ENCODE measurements at regions not wholly inside any gene's neighbourhood (a gene's known extent, or its start where the extent isn't known, plus 50 kb on each side); places are given as distances from the start of the nearest gene placed in this dataset.

GRCh38 chr15:29913528-29914135, 91.4 kb upstream of the TJP1 start:
- DNase-seq, result no peak

- no peak for DNase-seq
Measured at GRCh38 chr15:29911705-29912104, 89.4 kb upstream of the TJP1 start.

GRCh38 chr15:29910068-29910467, 87.8 kb upstream of the TJP1 start:
- no peak for DNase-seq

- DNase-seq, result no peak
Measured at GRCh38 chr15:29904757-29905417, 82.6 kb upstream of the TJP1 start.

GRCh38 chr15:29903785-29904464, 81.7 kb upstream of the TJP1 start:
- DNase-seq, result no peak

GRCh38 chr15:29903028-29903427, 80.8 kb upstream of the TJP1 start:
- DNase-seq, result no peak

GRCh38 chr15:29900237-29901189, 78.2 kb upstream of the TJP1 start:
- DNase-seq, result no peak

- DNase-seq, result no peak
Measured at GRCh38 chr15:29896062-29896461, 73.8 kb upstream of the TJP1 start.

GRCh38 chr15:29891096-29891457, 68.8 kb upstream of the TJP1 start:
- no peak for DNase-seq

- DNase-seq, result no peak
Measured at GRCh38 chr15:29890336-29891095, 68.2 kb upstream of the TJP1 start.

GRCh38 chr15:29889542-29890329, 67.5 kb upstream of the TJP1 start:
- DNase-seq, result no peak

GRCh38 chr15:29888646-29889045, 66.4 kb upstream of the TJP1 start:
- peak; percentile 51 for DNase-seq

- no peak for DNase-seq
Measured at GRCh38 chr15:29887721-29888120, 65.5 kb upstream of the TJP1 start.

- DNase-seq, result no peak
Measured at GRCh38 chr15:29885183-29885582, 62.9 kb upstream of the TJP1 start.

GRCh38 chr15:29883126-29883525, 60.9 kb upstream of the TJP1 start:
- no peak for DNase-seq

- DNase-seq, result no peak
Measured at GRCh38 chr15:29880886-29881285, 58.6 kb upstream of the TJP1 start.

- no peak for DNase-seq
Measured at GRCh38 chr15:29880341-29880740, 58.1 kb upstream of the TJP1 start.

- DNase-seq, result no peak
Measured at GRCh38 chr15:29874977-29875376, 52.7 kb upstream of the TJP1 start.

GRCh38 chr15:29873947-29874411, 51.7 kb upstream of the TJP1 start:
- peak; percentile 76 for DNase-seq

- DNase-seq, result peak; percentile 24
Measured at GRCh38 chr15:29873264-29873663, 51.0 kb upstream of the TJP1 start.

- no peak for DNase-seq
Measured at GRCh38 chr15:29872716-29873115, 50.4 kb upstream of the TJP1 start.

Data from retina (tissue), 1 donor.